ENCODE measurements at regions not wholly inside any gene's neighbourhood (a gene's known extent, or its start where the extent isn't known, plus 50 kb on each side); places are given as distances from the start of the nearest gene placed in this dataset.

- Mint-ChIP-seq H3K27ac (ENCODE audit: unreplicated experiment) (no peak overlapping the region), H3K4me1 (ENCODE audit: low read depth, unreplicated experiment) (no peaks in the 10 kb centered on the region), H3K36me3 (ENCODE audit: low read depth, unreplicated experiment) (no peaks in the 10 kb centered on the region), H3K9me3 (ENCODE audit: unreplicated experiment) (peaks cover 12% of the 10 kb centered on the region), H3K4me3 (ENCODE audit: unreplicated experiment) (no peak overlapping the region), H3K27me3 (ENCODE audit: low read depth, unreplicated experiment) (peaks cover 2% of the 10 kb centered on the region)
- H4K20me1 ChIP-seq (ENCODE audit: insufficient read depth, low read length), result no peaks in the 10 kb centered on the region
- H3K79me2 ChIP-seq (ENCODE audit: insufficient read depth, low read length), result no peaks in the 10 kb centered on the region
- H3K9me3 ChIP-seq (ENCODE audit: insufficient read depth, low read depth, low read length), result no peaks in the 10 kb centered on the region
- H3K4me1 ChIP-seq (ENCODE audit: insufficient read depth, low read length), result peaks cover 25% of the 10 kb centered on the region
- no peak overlapping the region for H3K27ac ChIP-seq (ENCODE audit: low read depth, low read length)
- H3K27me3 ChIP-seq (ENCODE audit: insufficient read depth, low read length), result no peaks in the 10 kb centered on the region
- peak; percentile 5 for FAIRE-seq
- H3K9ac ChIP-seq (ENCODE audit: low read length), result no peak overlapping the region
- H3K4me2 ChIP-seq (ENCODE audit: low read length), result no peak overlapping the region
- TF ChIP-seq EZH2 (IDR thresholded peaks at IDR 0.05; ENCODE audit: insufficient read depth, low read length) (no peak), CTCF (IDR thresholded peaks at IDR 0.05; ENCODE audit: insufficient read depth, low read depth, low read length) (no peak)
- H2AFZ ChIP-seq (ENCODE audit: low read depth, low read length), result no peak overlapping the region
- DNase-seq (ENCODE audit: low read depth), result no peak
- no peak overlapping the region for H3K4me3 ChIP-seq (ENCODE audit: insufficient read depth, low read depth, low read length)
- H3K36me3 ChIP-seq (ENCODE audit: insufficient read depth, low read length), result no peaks in the 10 kb centered on the region
These were observed 215.0 kb upstream of the THBS1 start for GRCh38 chr15:39365873-39366272.

GRCh38 chr15:39367596-39367995 lies 213.3 kb upstream of the THBS1 start:
- H4K20me1 ChIP-seq (ENCODE audit: insufficient read depth, low read length), result no peaks in the 10 kb centered on the region
- H3K4me2 ChIP-seq (ENCODE audit: low read length), result no peak overlapping the region
- peaks cover 10% of the 10 kb centered on the region for H3K9me3 ChIP-seq (ENCODE audit: insufficient read depth, low read depth, low read length)
- Mint-ChIP-seq H3K27me3 (ENCODE audit: low read depth, unreplicated experiment) (peaks cover 2% of the 10 kb centered on the region), H3K4me1 (ENCODE audit: low read depth, unreplicated experiment) (no peaks in the 10 kb centered on the region), H3K36me3 (ENCODE audit: low read depth, unreplicated experiment) (peaks cover 1% of the 10 kb centered on the region), H3K27ac (ENCODE audit: unreplicated experiment) (no peak overlapping the region), H3K9me3 (ENCODE audit: unreplicated experiment) (peaks cover 15% of the 10 kb centered on the region), H3K4me3 (ENCODE audit: unreplicated experiment) (no peak overlapping the region)
- TF ChIP-seq EZH2 (IDR thresholded peaks at IDR 0.05; ENCODE audit: insufficient read depth, low read length), result no peak
- no peak for TF ChIP-seq CTCF (IDR thresholded peaks at IDR 0.05; ENCODE audit: insufficient read depth, low read depth, low read length)
- H3K4me1 ChIP-seq (ENCODE audit: insufficient read depth, low read length), result peaks cover 13% of the 10 kb centered on the region
- FAIRE-seq, result peak; percentile 23
- H3K27me3 ChIP-seq (ENCODE audit: insufficient read depth, low read length), result no peaks in the 10 kb centered on the region
- peak; percentile 39 for DNase-seq (ENCODE audit: low read depth)
- H3K27ac ChIP-seq (ENCODE audit: low read depth, low read length), result no peak overlapping the region
- H3K79me2 ChIP-seq (ENCODE audit: insufficient read depth, low read length), result no peaks in the 10 kb centered on the region
- H3K4me3 ChIP-seq (ENCODE audit: insufficient read depth, low read depth, low read length), result no peak overlapping the region
- no peak overlapping the region for H3K9ac ChIP-seq (ENCODE audit: low read length)
- no peaks in the 10 kb centered on the region for H3K36me3 ChIP-seq (ENCODE audit: insufficient read depth, low read length)
- H2AFZ ChIP-seq (ENCODE audit: low read depth, low read length), result no peak overlapping the region

GRCh38 chr15:39369768-39370167 lies 211.1 kb upstream of the THBS1 start:
- no peaks in the 10 kb centered on the region for H3K27me3 ChIP-seq (ENCODE audit: insufficient read depth, low read length)
- no peak overlapping the region for H3K4me2 ChIP-seq (ENCODE audit: low read length)
- H3K4me3 Mint-ChIP-seq (ENCODE audit: unreplicated experiment), result no peak overlapping the region
- H3K4me1 ChIP-seq (ENCODE audit: insufficient read depth, low read length), result no peaks in the 10 kb centered on the region
- peaks cover 1% of the 10 kb centered on the region for H3K36me3 Mint-ChIP-seq (ENCODE audit: low read depth, unreplicated experiment)
- no peaks in the 10 kb centered on the region for H4K20me1 ChIP-seq (ENCODE audit: insufficient read depth, low read length)
- FAIRE-seq (no peak), DNase-seq (ENCODE audit: low read depth) (no peak)
- H2AFZ ChIP-seq (ENCODE audit: low read depth, low read length), result no peak overlapping the region
- no peak overlapping the region for H3K27ac Mint-ChIP-seq (ENCODE audit: unreplicated experiment)
- peaks cover 10% of the 10 kb centered on the region for H3K9me3 ChIP-seq (ENCODE audit: insufficient read depth, low read depth, low read length)
- TF ChIP-seq EZH2 (IDR thresholded peaks at IDR 0.05; ENCODE audit: insufficient read depth, low read length) (no peak), CTCF (IDR thresholded peaks at IDR 0.05; ENCODE audit: insufficient read depth, low read depth, low read length) (no peak)
- no peak overlapping the region for H3K27ac ChIP-seq (ENCODE audit: low read depth, low read length)
- H3K79me2 ChIP-seq (ENCODE audit: insufficient read depth, low read length), result no peaks in the 10 kb centered on the region
- no peak overlapping the region for H3K9ac ChIP-seq (ENCODE audit: low read length)
- no peaks in the 10 kb centered on the region for H3K27me3 Mint-ChIP-seq (ENCODE audit: low read depth, unreplicated experiment)
- H3K4me3 ChIP-seq (ENCODE audit: insufficient read depth, low read depth, low read length), result no peak overlapping the region
- no peaks in the 10 kb centered on the region for H3K4me1 Mint-ChIP-seq (ENCODE audit: low read depth, unreplicated experiment)
- H3K36me3 ChIP-seq (ENCODE audit: insufficient read depth, low read length), result no peaks in the 10 kb centered on the region
- peaks cover 15% of the 10 kb centered on the region for H3K9me3 Mint-ChIP-seq (ENCODE audit: unreplicated experiment)
